ENCODE measurements at regions not wholly inside any gene's neighbourhood (a gene's known extent, or its start where the extent isn't known, plus 50 kb on each side); places are given as distances from the start of the nearest gene placed in this dataset.
A peak's percentile ranks its signal among the peaks of the same experiment; 100 is the strongest.
"Not testable (repeated sequence)": the region's sequence is repeated elsewhere in the genome, so short reads cannot be mapped to it uniquely, and the experiment has no call there.

GRCh38 chr14:95614349-95614748 lies 71.9 kb upstream of the TCL1B start:
- TF ChIP-seq ZFX (IDR thresholded peaks at IDR 0.05) (no peak), CTCF (conservative IDR thresholded peaks at IDR 0.05) (no peak; the same call in none of the 2 replicates)
- no peak overlapping the region for H3K27ac ChIP-seq

GRCh38 chr14:95616745-95617144 lies 69.5 kb upstream of the TCL1B start:
- H3K27ac ChIP-seq: no peak overlapping the region
- TF ChIP-seq CTCF (conservative IDR thresholded peaks at IDR 0.05): no peak
- TF ChIP-seq ZFX (IDR thresholded peaks at IDR 0.05): no peak

- TF ChIP-seq ZFX (IDR thresholded peaks at IDR 0.05) (no peak), CTCF (conservative IDR thresholded peaks at IDR 0.05) (no peak)
- no peak overlapping the region for H3K27ac ChIP-seq
Measured at GRCh38 chr14:95619785-95620417, 66.3 kb upstream of the TCL1B start.

GRCh38 chr14:95620659-95621059 lies 65.6 kb upstream of the TCL1B start:
- peak overlapping the region; percentile 20 for H3K27ac ChIP-seq
- no peak for TF ChIP-seq ZFX (IDR thresholded peaks at IDR 0.05)
- TF ChIP-seq CTCF (conservative IDR thresholded peaks at IDR 0.05): no peak

GRCh38 chr14:95623195-95623594 lies 63.0 kb upstream of the TCL1B start:
- TF ChIP-seq ZFX (IDR thresholded peaks at IDR 0.05) (no peak), CTCF (conservative IDR thresholded peaks at IDR 0.05) (no peak)
- H3K27ac ChIP-seq: no peak overlapping the region

GRCh38 chr14:95625710-95626109 lies 60.5 kb upstream of the TCL1B start:
- H3K27ac ChIP-seq: not testable (repeated sequence)

- TF ChIP-seq ZFX (IDR thresholded peaks at IDR 0.05) (no peak), CTCF (conservative IDR thresholded peaks at IDR 0.05) (no peak)
Measured at GRCh38 chr14:95635051-95635450, 51.2 kb upstream of the TCL1B start.

More at GRCh38 chr14:95635051-95635450, 51.2 kb upstream of the TCL1B start:
- no peak overlapping the region for H3K27ac ChIP-seq
